Progenitor cell of endocrine pancreas (in vitro differentiated cells): ENCODE measurements at regions not wholly inside any gene's neighbourhood (a gene's known extent, or its start where the extent isn't known, plus 50 kb on each side); places are given as distances from the start of the nearest gene placed in this dataset.

Experiments used
- DNase-seq: peaks from one replicate; pipeline ENCODE4 v3.0.0; 2021; ENCODE audit warnings: low spot score; ENCODE audit not compliant: unreplicated experiment
- H3K27ac Mint-ChIP-seq: 2 replicates; pipeline ENCODE4 v1.8.0; 2021; ENCODE audit warnings: mild to moderate bottlenecking, moderate library complexity, mixed read lengths
- H3K27me3 Mint-ChIP-seq: 2 replicates; pipeline ENCODE4 v1.8.0; 2021; ENCODE audit warnings: mixed read lengths
- H3K36me3 Mint-ChIP-seq: 2 replicates; pipeline ENCODE4 v1.8.0; 2022; ENCODE audit warnings: mixed read lengths; ENCODE audit not compliant: insufficient read depth
- H3K4me1 Mint-ChIP-seq: 2 replicates; pipeline ENCODE4 v1.8.0; 2021; ENCODE audit warnings: low read depth, mixed read lengths
- H3K4me3 Mint-ChIP-seq: 2 replicates; pipeline ENCODE4 v1.8.0; 2021; ENCODE audit warnings: low read depth, mild to moderate bottlenecking, moderate library complexity, mixed read lengths
- H3K9me3 Mint-ChIP-seq: 2 replicates; pipeline ENCODE4 v1.8.0; 2021; ENCODE audit warnings: low read depth, mixed read lengths
- CTCF ChIP-seq: fragments of 200-600 bp; sonication (generic); IDR thresholded peaks from one replicate; pipeline ENCODE4 v1.5.0; 2021; ENCODE audit warnings: antibody characterized with exemption, mild to moderate bottlenecking; ENCODE audit not compliant: unreplicated experiment

- H3K27ac Mint-ChIP-seq, result no peak overlapping the region
- H3K27me3 Mint-ChIP-seq, result peaks cover 25% of the 10 kb centered on the region
- DNase-seq, result no peak
- H3K4me1 Mint-ChIP-seq, result no peaks in the 10 kb centered on the region
- H3K9me3 Mint-ChIP-seq, result no peaks in the 10 kb centered on the region
- no peak overlapping the region for H3K4me3 Mint-ChIP-seq
- no peak for TF ChIP-seq CTCF
- no peaks in the 10 kb centered on the region for H3K36me3 Mint-ChIP-seq
These were observed 165.6 kb upstream of the HDAC4 start for GRCh38 chr2:239566162-239566994.

GRCh38 chr2:239564587-239564986 lies 163.8 kb upstream of the HDAC4 start:
- Mint-ChIP-seq H3K4me3 (no peak overlapping the region), H3K36me3 (no peaks in the 10 kb centered on the region), H3K27ac (no peak overlapping the region), H3K27me3 (peaks cover 31% of the 10 kb centered on the region), H3K4me1 (no peaks in the 10 kb centered on the region), H3K9me3 (no peaks in the 10 kb centered on the region)
- DNase-seq, result no peak
- no peak for TF ChIP-seq CTCF

GRCh38 chr2:239563561-239563960 lies 162.7 kb upstream of the HDAC4 start:
- no peak for TF ChIP-seq CTCF

GRCh38 chr2:239561446-239562001 lies 160.7 kb upstream of the HDAC4 start:
- no peak overlapping the region for H3K27ac Mint-ChIP-seq
- H3K9me3 Mint-ChIP-seq, result no peaks in the 10 kb centered on the region
- H3K4me1 Mint-ChIP-seq, result peaks cover 4% of the 10 kb centered on the region
- DNase-seq, result no peak
- no peak overlapping the region for H3K4me3 Mint-ChIP-seq
- H3K36me3 Mint-ChIP-seq, result no peaks in the 10 kb centered on the region
- peaks cover 46% of the 10 kb centered on the region for H3K27me3 Mint-ChIP-seq
- TF ChIP-seq CTCF, result no peak

More at GRCh38 chr2:239563561-239563960, 162.7 kb upstream of the HDAC4 start:
- no peak for DNase-seq
- H3K4me3 Mint-ChIP-seq, result no peak overlapping the region
- no peaks in the 10 kb centered on the region for H3K4me1 Mint-ChIP-seq
- peaks cover 35% of the 10 kb centered on the region for H3K27me3 Mint-ChIP-seq
- no peak overlapping the region for H3K27ac Mint-ChIP-seq
- no peaks in the 10 kb centered on the region for H3K36me3 Mint-ChIP-seq
- no peaks in the 10 kb centered on the region for H3K9me3 Mint-ChIP-seq

- TF ChIP-seq CTCF, result no peak
- DNase-seq, result no peak
These were observed 158.8 kb upstream of the HDAC4 start for GRCh38 chr2:239559417-239560261.

More at GRCh38 chr2:239559417-239560261, 158.8 kb upstream of the HDAC4 start:
- H3K27me3 Mint-ChIP-seq, result peaks cover 62% of the 10 kb centered on the region
- H3K36me3 Mint-ChIP-seq, result no peaks in the 10 kb centered on the region
- H3K27ac Mint-ChIP-seq, result no peak overlapping the region
- H3K4me1 Mint-ChIP-seq, result peaks cover 4% of the 10 kb centered on the region
- no peak overlapping the region for H3K4me3 Mint-ChIP-seq
- H3K9me3 Mint-ChIP-seq, result no peaks in the 10 kb centered on the region
